ENCODE measurements at regions not wholly inside any gene's neighbourhood (a gene's known extent, or its start where the extent isn't known, plus 50 kb on each side); places are given as distances from the start of the nearest gene placed in this dataset.

DNA sequence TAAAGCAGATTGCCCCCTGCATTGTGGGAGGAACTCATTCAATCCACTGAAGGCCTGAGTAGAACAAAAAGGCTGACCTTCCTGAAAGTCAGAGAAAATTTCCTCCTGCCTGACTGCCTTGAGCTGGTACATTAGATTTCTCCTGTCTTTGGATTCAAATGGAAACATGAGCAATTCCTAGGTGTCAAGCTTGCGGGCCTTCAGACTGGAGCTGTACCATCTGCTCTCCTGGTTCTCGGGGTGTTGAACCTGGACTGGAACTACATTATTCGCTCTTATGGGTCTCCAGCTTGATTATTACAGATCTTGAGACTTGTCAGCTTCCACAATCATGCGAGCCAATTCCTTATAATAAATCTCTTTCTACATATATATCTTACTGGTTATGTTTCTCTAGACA lies 173.6 kb upstream of the STEAP4 start:
- Histone ChIP-seq H3K27ac (ENCODE audit: low read depth, low read length) (no peak overlapping the region), H3K4me1 (ENCODE audit: control insufficient read depth, insufficient read depth, low read length, unreplicated experiment) (no peaks in the 10 kb centered on the region), H2AFZ (ENCODE audit: low read length, unreplicated experiment) (no peak overlapping the region), H3K36me3 (ENCODE audit: insufficient read depth, low read length) (no peaks in the 10 kb centered on the region), H3K4me3 (ENCODE audit: low read depth, low read length) (no peak overlapping the region), H3K27me3 (ENCODE audit: insufficient read depth, low read length) (no peaks in the 10 kb centered on the region), H3K79me2 (ENCODE audit: control insufficient read depth, insufficient read depth, low read length, unreplicated experiment) (no peaks in the 10 kb centered on the region)

GRCh38 chr7:88477976-88478375 lies 171.3 kb upstream of the STEAP4 start:
- no peak overlapping the region for H2AFZ ChIP-seq (ENCODE audit: low read length, unreplicated experiment)
- no peak overlapping the region for H3K4me3 ChIP-seq (ENCODE audit: low read depth, low read length)
- no peaks in the 10 kb centered on the region for H3K79me2 ChIP-seq (ENCODE audit: control insufficient read depth, insufficient read depth, low read length, unreplicated experiment)
- no peak overlapping the region for H3K27ac ChIP-seq (ENCODE audit: low read depth, low read length)
- H3K4me1 ChIP-seq (ENCODE audit: control insufficient read depth, insufficient read depth, low read length, unreplicated experiment) = no peaks in the 10 kb centered on the region
- H3K27me3 ChIP-seq (ENCODE audit: insufficient read depth, low read length) = no peaks in the 10 kb centered on the region
- no peaks in the 10 kb centered on the region for H3K36me3 ChIP-seq (ENCODE audit: insufficient read depth, low read length)

GRCh38 chr7:88465600-88465999 lies 158.9 kb upstream of the STEAP4 start:
- H2AFZ ChIP-seq (ENCODE audit: low read length, unreplicated experiment) = no peak overlapping the region
- H3K27ac ChIP-seq (ENCODE audit: low read depth, low read length) = no peak overlapping the region
- H3K4me3 ChIP-seq (ENCODE audit: low read depth, low read length) = no peak overlapping the region
- H3K79me2 ChIP-seq (ENCODE audit: control insufficient read depth, insufficient read depth, low read length, unreplicated experiment) = no peaks in the 10 kb centered on the region
- no peaks in the 10 kb centered on the region for H3K4me1 ChIP-seq (ENCODE audit: control insufficient read depth, insufficient read depth, low read length, unreplicated experiment)
- no peaks in the 10 kb centered on the region for H3K36me3 ChIP-seq (ENCODE audit: insufficient read depth, low read length)
- H3K27me3 ChIP-seq (ENCODE audit: insufficient read depth, low read length) = no peaks in the 10 kb centered on the region

DNA sequence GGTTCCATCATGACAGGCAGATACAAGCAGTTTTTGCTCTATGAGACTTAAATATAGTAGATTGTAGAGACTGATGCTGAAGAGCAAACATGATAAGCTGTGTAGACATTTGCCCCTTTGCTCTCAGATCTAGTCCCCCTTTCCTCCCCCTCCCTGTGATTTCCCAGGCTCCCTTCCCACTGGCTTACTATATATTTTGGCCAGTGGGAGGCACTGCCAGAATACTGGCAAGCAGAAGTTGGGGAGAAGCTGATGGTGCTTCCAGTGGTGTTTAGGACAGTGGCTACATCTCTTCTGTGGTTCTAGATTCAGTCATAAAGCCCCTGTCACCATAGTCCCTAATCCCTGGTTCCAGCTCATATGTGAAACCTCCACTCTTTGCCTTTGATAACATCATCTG lies 156.1 kb upstream of the STEAP4 start:
- H3K4me1 ChIP-seq (ENCODE audit: control insufficient read depth, insufficient read depth, low read length, unreplicated experiment) = no peaks in the 10 kb centered on the region

DNA sequence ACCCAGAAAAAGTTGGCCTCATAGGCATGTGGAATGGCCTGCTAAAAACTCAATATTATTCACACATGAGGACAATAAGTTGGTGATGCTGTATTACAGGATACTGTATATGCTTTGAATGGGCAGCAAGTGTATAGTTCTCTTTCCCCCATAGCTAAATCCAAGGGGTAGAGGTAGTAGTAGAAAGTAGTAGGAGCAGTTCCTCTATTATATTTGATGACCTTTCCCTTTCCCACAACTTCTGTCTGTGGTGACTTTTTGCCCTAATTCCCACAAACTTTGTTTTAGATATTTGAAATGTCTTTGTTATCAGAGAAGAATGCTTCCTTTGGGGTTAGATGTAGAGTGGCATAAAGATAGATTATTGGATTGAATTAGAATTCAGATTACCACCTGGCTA lies 154.0 kb upstream of the STEAP4 start:
- no peak overlapping the region for H3K4me3 ChIP-seq (ENCODE audit: low read depth, low read length)
- H3K36me3 ChIP-seq (ENCODE audit: insufficient read depth, low read length) = no peaks in the 10 kb centered on the region
- no peaks in the 10 kb centered on the region for H3K4me1 ChIP-seq (ENCODE audit: control insufficient read depth, insufficient read depth, low read length, unreplicated experiment)
- H2AFZ ChIP-seq (ENCODE audit: low read length, unreplicated experiment) = no peak overlapping the region
- no peaks in the 10 kb centered on the region for H3K79me2 ChIP-seq (ENCODE audit: control insufficient read depth, insufficient read depth, low read length, unreplicated experiment)
- no peaks in the 10 kb centered on the region for H3K27me3 ChIP-seq (ENCODE audit: insufficient read depth, low read length)
- no peak overlapping the region for H3K27ac ChIP-seq (ENCODE audit: low read depth, low read length)

More for the DNA sequence above, 156.1 kb upstream of the STEAP4 start:
- H3K79me2 ChIP-seq (ENCODE audit: control insufficient read depth, insufficient read depth, low read length, unreplicated experiment) = no peaks in the 10 kb centered on the region
- H3K36me3 ChIP-seq (ENCODE audit: insufficient read depth, low read length) = no peaks in the 10 kb centered on the region
- no peak overlapping the region for H2AFZ ChIP-seq (ENCODE audit: low read length, unreplicated experiment)
- H3K27me3 ChIP-seq (ENCODE audit: insufficient read depth, low read length) = no peaks in the 10 kb centered on the region
- H3K4me3 ChIP-seq (ENCODE audit: low read depth, low read length) = no peak overlapping the region
- H3K27ac ChIP-seq (ENCODE audit: low read depth, low read length) = no peak overlapping the region

GRCh38 chr7:88458946-88459345 lies 152.3 kb upstream of the STEAP4 start:
- Histone ChIP-seq H3K4me3 (ENCODE audit: low read depth, low read length) (no peak overlapping the region), H3K36me3 (ENCODE audit: insufficient read depth, low read length) (no peaks in the 10 kb centered on the region), H3K79me2 (ENCODE audit: control insufficient read depth, insufficient read depth, low read length, unreplicated experiment) (no peaks in the 10 kb centered on the region), H3K4me1 (ENCODE audit: control insufficient read depth, insufficient read depth, low read length, unreplicated experiment) (no peaks in the 10 kb centered on the region), H3K27ac (ENCODE audit: low read depth, low read length) (no peak overlapping the region), H3K27me3 (ENCODE audit: insufficient read depth, low read length) (no peaks in the 10 kb centered on the region), H2AFZ (ENCODE audit: low read length, unreplicated experiment) (no peak overlapping the region)

- H3K36me3 ChIP-seq (ENCODE audit: insufficient read depth, low read length) = no peaks in the 10 kb centered on the region
- H3K4me3 ChIP-seq (ENCODE audit: low read depth, low read length) = no peak overlapping the region
- H2AFZ ChIP-seq (ENCODE audit: low read length, unreplicated experiment) = no peak overlapping the region
- H3K27me3 ChIP-seq (ENCODE audit: insufficient read depth, low read length) = no peaks in the 10 kb centered on the region
- no peaks in the 10 kb centered on the region for H3K79me2 ChIP-seq (ENCODE audit: control insufficient read depth, insufficient read depth, low read length, unreplicated experiment)
- no peaks in the 10 kb centered on the region for H3K4me1 ChIP-seq (ENCODE audit: control insufficient read depth, insufficient read depth, low read length, unreplicated experiment)
- H3K27ac ChIP-seq (ENCODE audit: low read depth, low read length) = no peak overlapping the region
These were observed 151.6 kb upstream of the STEAP4 start for GRCh38 chr7:88458279-88458678.

- no peak overlapping the region for H2AFZ ChIP-seq (ENCODE audit: low read length, unreplicated experiment)
- no peak overlapping the region for H3K4me3 ChIP-seq (ENCODE audit: low read depth, low read length)
- no peaks in the 10 kb centered on the region for H3K27me3 ChIP-seq (ENCODE audit: insufficient read depth, low read length)
- H3K79me2 ChIP-seq (ENCODE audit: control insufficient read depth, insufficient read depth, low read length, unreplicated experiment) = no peaks in the 10 kb centered on the region
- H3K27ac ChIP-seq (ENCODE audit: low read depth, low read length) = no peak overlapping the region
- no peaks in the 10 kb centered on the region for H3K4me1 ChIP-seq (ENCODE audit: control insufficient read depth, insufficient read depth, low read length, unreplicated experiment)
- H3K36me3 ChIP-seq (ENCODE audit: insufficient read depth, low read length) = no peaks in the 10 kb centered on the region
These were observed 150.6 kb upstream of the STEAP4 start for GRCh38 chr7:88457320-88457719.

DNA sequence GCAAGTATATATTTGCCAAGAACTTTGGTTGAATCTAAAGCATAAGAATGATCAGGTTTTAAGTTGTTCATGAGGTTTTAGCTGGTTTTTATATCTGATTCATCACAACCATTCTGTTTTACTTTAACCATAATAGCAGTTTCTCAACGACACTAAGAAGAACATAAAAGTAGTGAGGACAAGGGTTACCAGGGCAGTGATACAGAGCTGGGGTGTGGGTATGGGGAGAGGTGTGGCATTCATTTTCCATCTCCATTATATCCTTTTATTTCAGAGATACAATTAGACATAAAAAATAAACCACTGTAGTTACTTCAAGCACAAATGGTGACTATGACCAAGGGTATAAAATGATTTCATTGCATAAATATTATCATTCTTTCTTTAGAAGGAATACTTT lies 149.8 kb upstream of the STEAP4 start:
- H3K27me3 ChIP-seq (ENCODE audit: insufficient read depth, low read length) = no peaks in the 10 kb centered on the region
- H3K79me2 ChIP-seq (ENCODE audit: control insufficient read depth, insufficient read depth, low read length, unreplicated experiment) = no peaks in the 10 kb centered on the region
- no peak overlapping the region for H2AFZ ChIP-seq (ENCODE audit: low read length, unreplicated experiment)
- H3K4me1 ChIP-seq (ENCODE audit: control insufficient read depth, insufficient read depth, low read length, unreplicated experiment) = no peaks in the 10 kb centered on the region
- H3K4me3 ChIP-seq (ENCODE audit: low read depth, low read length) = no peak overlapping the region
- H3K27ac ChIP-seq (ENCODE audit: low read depth, low read length) = no peak overlapping the region
- H3K36me3 ChIP-seq (ENCODE audit: insufficient read depth, low read length) = no peaks in the 10 kb centered on the region

DNA sequence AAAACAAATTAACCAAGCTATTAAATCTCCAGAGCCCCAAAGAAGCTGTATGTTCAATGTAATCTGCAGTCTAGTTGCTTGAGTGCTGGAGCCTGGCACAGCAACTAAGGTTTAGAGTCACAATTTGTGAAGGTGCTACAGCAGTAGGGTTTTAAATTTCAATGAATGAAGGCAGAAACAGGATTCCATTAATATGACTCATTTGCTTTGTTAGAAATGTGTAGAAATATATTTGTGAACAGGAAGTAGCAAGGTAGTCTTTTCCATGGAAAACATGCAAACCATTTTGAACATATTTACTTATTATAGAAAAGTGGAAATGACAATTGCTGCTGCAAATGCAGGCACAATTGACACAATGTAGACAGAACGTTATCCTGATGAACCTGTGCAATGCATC lies 149.0 kb upstream of the STEAP4 start:
- no peak overlapping the region for H2AFZ ChIP-seq (ENCODE audit: low read length, unreplicated experiment)
- H3K4me1 ChIP-seq (ENCODE audit: control insufficient read depth, insufficient read depth, low read length, unreplicated experiment) = no peaks in the 10 kb centered on the region
- H3K36me3 ChIP-seq (ENCODE audit: insufficient read depth, low read length) = no peaks in the 10 kb centered on the region
- H3K4me3 ChIP-seq (ENCODE audit: low read depth, low read length) = no peak overlapping the region
- no peaks in the 10 kb centered on the region for H3K79me2 ChIP-seq (ENCODE audit: control insufficient read depth, insufficient read depth, low read length, unreplicated experiment)
- H3K27me3 ChIP-seq (ENCODE audit: insufficient read depth, low read length) = no peaks in the 10 kb centered on the region
- H3K27ac ChIP-seq (ENCODE audit: low read depth, low read length) = no peak overlapping the region

DNA sequence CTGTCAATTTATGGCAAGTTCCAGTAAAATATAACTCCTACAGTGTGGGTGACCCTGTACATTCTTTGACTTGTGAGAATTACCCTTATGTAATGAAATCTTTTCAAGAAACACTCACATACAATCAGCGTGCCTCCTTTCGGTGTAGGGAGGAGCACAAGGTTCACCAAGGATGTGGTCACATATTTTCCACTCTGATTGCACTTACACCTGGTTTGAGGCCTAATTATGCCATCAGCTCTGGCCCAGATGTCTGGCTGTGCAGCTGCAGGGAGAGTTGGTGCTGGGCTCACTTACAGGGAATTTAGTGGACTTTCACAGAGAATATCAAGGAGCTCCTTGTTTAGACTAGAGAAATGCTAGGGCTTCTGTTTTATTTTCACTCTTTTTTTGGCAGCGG lies 146.0 kb upstream of the STEAP4 start:
- Histone ChIP-seq H3K36me3 (ENCODE audit: insufficient read depth, low read length) (no peaks in the 10 kb centered on the region), H3K4me3 (ENCODE audit: low read depth, low read length) (no peak overlapping the region), H3K27me3 (ENCODE audit: insufficient read depth, low read length) (no peaks in the 10 kb centered on the region), H3K79me2 (ENCODE audit: control insufficient read depth, insufficient read depth, low read length, unreplicated experiment) (no peaks in the 10 kb centered on the region), H3K4me1 (ENCODE audit: control insufficient read depth, insufficient read depth, low read length, unreplicated experiment) (no peaks in the 10 kb centered on the region), H3K27ac (ENCODE audit: low read depth, low read length) (no peak overlapping the region), H2AFZ (ENCODE audit: low read length, unreplicated experiment) (no peak overlapping the region)

GRCh38 chr7:88450874-88451273 lies 144.2 kb upstream of the STEAP4 start:
- Histone ChIP-seq H3K27me3 (ENCODE audit: insufficient read depth, low read length) (no peaks in the 10 kb centered on the region), H3K4me1 (ENCODE audit: control insufficient read depth, insufficient read depth, low read length, unreplicated experiment) (no peaks in the 10 kb centered on the region), H3K79me2 (ENCODE audit: control insufficient read depth, insufficient read depth, low read length, unreplicated experiment) (no peaks in the 10 kb centered on the region), H3K27ac (ENCODE audit: low read depth, low read length) (no peak overlapping the region), H3K36me3 (ENCODE audit: insufficient read depth, low read length) (no peaks in the 10 kb centered on the region), H3K4me3 (ENCODE audit: low read depth, low read length) (no peak overlapping the region), H2AFZ (ENCODE audit: low read length, unreplicated experiment) (no peak overlapping the region)
